Smooth muscle cell (in vitro differentiated cells): ENCODE measurements at regions not wholly inside any gene's neighbourhood (a gene's known extent, or its start where the extent isn't known, plus 50 kb on each side); places are given as distances from the start of the nearest gene placed in this dataset.

Experiments used
- DNase-seq: peaks from one replicate; lab custom pipeline; 2025; ENCODE audit not compliant: unreplicated experiment; lab: John Stamatoyannopoulos, UW
- H2AFZ ChIP-seq: fragments of 200-600 bp; sonication (generic); 2 replicates; pipeline ENCODE4 v1.6.0; 2016; ENCODE audit warnings: antibody characterized with exemption, low read depth, mild to moderate bottlenecking
- H3F3A ChIP-seq: fragments of 200-600 bp; sonication (generic); 2 replicates; pipeline ENCODE4 v1.6.0; 2017; ENCODE audit warnings: antibody characterized with exemption, low read depth
- H3K27ac ChIP-seq: fragments of 200-600 bp; sonication (generic); 2 replicates; pipeline ENCODE4 v1.5.1; 2016; ENCODE audit warnings: low read depth, mild to moderate bottlenecking
- H3K27me3 ChIP-seq: fragments of 200-600 bp; sonication (generic); 2 replicates; pipeline ENCODE4 v1.6.1; 2016; ENCODE audit warnings: low read depth, mild to moderate bottlenecking
- H3K36me3 ChIP-seq: fragments of 200-600 bp; sonication (generic); 2 replicates; pipeline ENCODE4 v1.5.1; 2016; ENCODE audit warnings: low read depth
- H3K4me1 ChIP-seq: fragments of 200-600 bp; sonication (generic); 2 replicates; pipeline ENCODE4 v1.5.1; 2016; ENCODE audit warnings: low read depth
- H3K4me2 ChIP-seq: fragments of 200-600 bp; sonication (generic); 2 replicates; pipeline ENCODE4 v1.6.0; 2016; ENCODE audit warnings: mild to moderate bottlenecking
- H3K4me3 ChIP-seq: fragments of 200-600 bp; sonication (generic); 2 replicates; pipeline ENCODE4 v1.5.1; 2016; ENCODE audit warnings: mild to moderate bottlenecking
- H3K79me2 ChIP-seq: fragments of 200-600 bp; sonication (generic); 2 replicates; pipeline ENCODE4 v1.6.0; 2016; ENCODE audit warnings: low read depth, mild to moderate bottlenecking
- H3K9ac ChIP-seq: fragments of 200-600 bp; sonication (generic); 2 replicates; pipeline ENCODE4 v1.6.0; 2016; ENCODE audit warnings: low read depth
- H3K9me3 ChIP-seq: fragments of 200-600 bp; sonication (generic); replicated peaks from 2 replicates; pipeline ENCODE4 v1.5.1; 2016; ENCODE audit warnings: low read depth
- H4K20me1 ChIP-seq: fragments of 200-600 bp; sonication (generic); 2 replicates; pipeline ENCODE4 v1.6.0; 2016; ENCODE audit warnings: low read depth
- CTCF ChIP-seq: fragments of 200-600 bp; sonication (generic); IDR thresholded peaks from 2 replicates; pipeline ENCODE4 v1.5.1; 2017; ENCODE audit warnings: borderline replicate concordance, mild to moderate bottlenecking, antibody characterized with exemption; ENCODE audit not compliant: insufficient read depth, poor library complexity, severe bottlenecking
- WGBS: methylation state at CpG from one replicate; pipeline ENCODE4 v1.1.7; 2016; ENCODE audit warnings: low lambda C conversion rate; 5-methylcytosine and 5-hydroxymethylcytosine counted together

DNA sequence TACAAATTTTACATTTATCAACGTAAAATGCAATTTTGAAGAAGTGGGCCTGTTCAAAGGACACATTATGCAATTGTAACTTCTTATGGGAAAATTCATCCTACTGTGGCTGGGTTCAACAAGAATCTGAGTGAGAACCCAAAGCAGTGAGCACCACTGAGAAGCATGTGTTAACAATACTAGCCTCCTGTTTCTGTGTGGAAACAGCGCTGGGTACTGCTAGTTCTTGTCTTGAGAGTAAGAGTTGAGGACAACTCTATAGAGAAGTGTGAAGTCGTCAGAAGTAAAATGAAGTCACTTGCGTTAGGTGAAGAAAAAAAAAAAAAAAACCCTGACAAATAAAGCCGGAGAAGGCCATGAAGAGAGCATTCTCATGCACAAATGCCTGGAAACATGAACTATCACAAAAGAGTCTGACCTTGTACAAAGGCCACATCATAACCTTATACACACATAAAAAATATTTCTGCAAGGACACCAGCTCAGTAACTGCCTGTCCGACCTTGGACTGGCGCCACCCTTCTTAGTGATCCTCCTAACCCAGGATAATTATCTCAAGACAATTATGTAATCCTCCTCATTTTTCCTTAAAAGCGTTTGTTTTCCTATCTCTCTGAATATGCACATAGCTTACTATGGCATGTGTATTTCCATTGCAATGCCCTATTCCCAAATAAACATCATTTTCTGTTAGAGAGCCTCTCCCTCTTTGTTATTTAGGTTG, 554.9 kb downstream of the HTR7 start:
- no peak for TF ChIP-seq CTCF
- no peak overlapping the region for H3K27ac ChIP-seq
- H3K27me3 ChIP-seq: no peaks in the 10 kb centered on the region
- H4K20me1 ChIP-seq: no peaks in the 10 kb centered on the region
- H3K9ac ChIP-seq: no peak overlapping the region
- no peaks in the 10 kb centered on the region for H3K36me3 ChIP-seq
- H3K4me1 ChIP-seq: peaks cover 5% of the 10 kb centered on the region
- no peak overlapping the region for H3K4me2 ChIP-seq
- 80% methylated on average over 8 of the region's 8 CpGs for WGBS
- H3K9me3 ChIP-seq: no peaks in the 10 kb centered on the region
- H3F3A ChIP-seq: no peaks in the 10 kb centered on the region
- no peak overlapping the region for H2AFZ ChIP-seq
- H3K79me2 ChIP-seq: no peaks in the 10 kb centered on the region
- H3K4me3 ChIP-seq: no peak overlapping the region
- DNase-seq: no peak

DNA sequence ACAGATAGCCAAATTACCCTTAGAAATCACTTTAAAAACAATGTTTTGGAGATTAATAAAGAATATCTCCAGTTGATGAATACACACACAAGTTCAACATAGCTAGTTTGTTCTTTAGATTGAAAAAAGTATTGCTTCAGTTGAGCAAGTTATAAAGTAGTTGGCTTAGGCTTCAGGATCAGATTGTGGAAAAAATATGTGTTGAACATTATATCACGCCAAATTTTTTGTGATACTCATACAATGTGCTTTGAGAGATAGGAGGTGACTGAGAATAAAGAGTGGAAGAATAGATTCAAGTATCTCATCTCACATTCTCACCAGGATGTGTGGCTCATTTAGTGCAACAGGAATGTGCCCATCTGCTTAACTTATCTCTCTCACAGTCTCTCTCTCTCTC, 553.3 kb downstream of the HTR7 start:
- H2AFZ ChIP-seq: no peak overlapping the region
- no peaks in the 10 kb centered on the region for H3F3A ChIP-seq
- no peak for TF ChIP-seq CTCF
- H4K20me1 ChIP-seq: no peaks in the 10 kb centered on the region
- H3K4me1 ChIP-seq: peaks cover 5% of the 10 kb centered on the region
- WGBS: 0% methylated on average over 1 of the region's 1 CpG
- H3K27ac ChIP-seq: no peak overlapping the region
- no peaks in the 10 kb centered on the region for H3K36me3 ChIP-seq
- H3K27me3 ChIP-seq: no peaks in the 10 kb centered on the region
- no peak overlapping the region for H3K4me2 ChIP-seq
- DNase-seq: no peak
- no peaks in the 10 kb centered on the region for H3K79me2 ChIP-seq
- no peaks in the 10 kb centered on the region for H3K9me3 ChIP-seq
- no peak overlapping the region for H3K9ac ChIP-seq
- H3K4me3 ChIP-seq: no peak overlapping the region

DNA sequence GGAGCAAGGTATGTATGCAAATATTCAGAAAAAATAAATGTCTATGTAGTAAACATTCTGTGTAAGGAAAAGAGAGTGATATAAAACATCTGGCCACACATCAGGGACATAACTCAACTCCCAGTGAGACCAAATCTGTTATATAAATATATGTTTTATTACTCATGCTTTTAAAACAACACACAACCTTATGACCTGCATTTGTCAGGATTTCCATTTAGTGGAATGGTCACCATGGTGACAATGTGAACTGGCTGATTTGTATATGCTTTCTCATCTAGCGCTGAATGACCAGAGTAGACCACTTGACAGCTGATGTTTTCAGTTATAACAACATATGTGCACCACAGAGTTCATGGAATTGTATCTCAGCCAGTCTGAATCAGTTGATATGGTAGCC, 551.7 kb downstream of the HTR7 start:
- H4K20me1 ChIP-seq: no peaks in the 10 kb centered on the region
- no peak for TF ChIP-seq CTCF
- no peak overlapping the region for H3K27ac ChIP-seq
- no peak overlapping the region for H3K4me3 ChIP-seq
- no peaks in the 10 kb centered on the region for H3K36me3 ChIP-seq
- no peak overlapping the region for H2AFZ ChIP-seq
- no peaks in the 10 kb centered on the region for H3K27me3 ChIP-seq
- no peak for DNase-seq
- peaks cover 4% of the 10 kb centered on the region for H3K4me1 ChIP-seq
- H3K4me2 ChIP-seq: no peak overlapping the region
- H3K9ac ChIP-seq: no peak overlapping the region
- no peaks in the 10 kb centered on the region for H3F3A ChIP-seq
- no peaks in the 10 kb centered on the region for H3K9me3 ChIP-seq
- no peaks in the 10 kb centered on the region for H3K79me2 ChIP-seq
- 77% methylated on average over 1 of the region's 1 CpG for WGBS

- no peak for DNase-seq
- Histone ChIP-seq H3K36me3 (no peaks in the 10 kb centered on the region), H3K4me2 (no peak overlapping the region), H2AFZ (no peak overlapping the region), H3K9me3 (no peaks in the 10 kb centered on the region), H3K27me3 (no peaks in the 10 kb centered on the region), H3K9ac (no peak overlapping the region), H3K27ac (no peak overlapping the region), H3K79me2 (no peaks in the 10 kb centered on the region), H3K4me1 (no peaks in the 10 kb centered on the region), H4K20me1 (no peaks in the 10 kb centered on the region), H3K4me3 (no peak overlapping the region), H3F3A (no peaks in the 10 kb centered on the region)
- TF ChIP-seq CTCF: no peak
- WGBS: 75% methylated on average over 7 of the region's 7 CpGs
Measured at GRCh38 chr10:90308223-90308622, 549.6 kb downstream of the HTR7 start.
